H9 (cell line): ENCODE measurements at regions not wholly inside any gene's neighbourhood (a gene's known extent, or its start where the extent isn't known, plus 50 kb on each side); places are given as distances from the start of the nearest gene placed in this dataset.

Experiments
- DNase-seq: peaks from one replicate; pipeline ENCODE4 v3.0.0-alpha.2; 2017
- H2AFZ ChIP-seq: one replicate; pipeline ENCODE4 v1.6.1; 2013; ENCODE audit warnings: mild to moderate bottlenecking, low read length, control low read depth, moderate library complexity
- H2AK5ac ChIP-seq: 2 replicates; pipeline ENCODE4 v1.6.1; 2013; ENCODE audit warnings: low read length, control low read depth, mixed read lengths; ENCODE audit not compliant: insufficient read length
- H2BK120ac ChIP-seq: one replicate; pipeline ENCODE4 v1.6.1; 2013; ENCODE audit warnings: low read depth, mild to moderate bottlenecking, low read length, control low read depth, inconsistent platforms; ENCODE audit not compliant: poor library complexity, severe bottlenecking
- H2BK12ac ChIP-seq: 2 replicates; pipeline ENCODE4 v1.6.1; 2013; ENCODE audit warnings: low read length, control low read depth, mixed read lengths, low read depth; ENCODE audit not compliant: insufficient read length
- H2BK15ac ChIP-seq: 2 replicates; pipeline ENCODE4 v1.6.1; 2013; ENCODE audit warnings: low read depth, low read length, control low read depth
- H2BK20ac ChIP-seq: one replicate; pipeline ENCODE4 v1.6.1; 2013; ENCODE audit warnings: low read depth, mild to moderate bottlenecking, low read length, control low read depth, inconsistent platforms; ENCODE audit not compliant: poor library complexity, severe bottlenecking
- H2BK5ac ChIP-seq: 2 replicates; pipeline ENCODE4 v1.6.1; 2013; ENCODE audit warnings: low read length, control low read depth, mixed read lengths; ENCODE audit not compliant: insufficient read length
- H3K14ac ChIP-seq: 2 replicates; pipeline ENCODE4 v1.6.1; 2013; ENCODE audit warnings: low read length, control low read depth; ENCODE audit not compliant: insufficient read depth
- H3K18ac ChIP-seq: 2 replicates; pipeline ENCODE4 v1.6.1; 2013; ENCODE audit warnings: low read depth, mild to moderate bottlenecking, mixed read lengths, low read length, control low read depth; ENCODE audit not compliant: insufficient read length
- H3K23ac ChIP-seq: 2 replicates; pipeline ENCODE4 v1.6.1; 2013; ENCODE audit warnings: low read length, control low read depth, mixed read lengths, low read depth; ENCODE audit not compliant: insufficient read length
- H3K23me2 ChIP-seq: 2 replicates; pipeline ENCODE4 v1.6.1; 2013; ENCODE audit warnings: low read depth, mild to moderate bottlenecking, mixed read lengths, low read length, control low read depth; ENCODE audit not compliant: insufficient read length, poor library complexity, severe bottlenecking
- H3K27ac ChIP-seq: 2 replicates; pipeline ENCODE4 v1.5.1; 2013; ENCODE audit warnings: low read length, control low read depth, mixed read lengths, low read depth; ENCODE audit not compliant: insufficient read length
- H3K27me3 ChIP-seq: 2 replicates; pipeline ENCODE4 v1.6.1; 2013; ENCODE audit warnings: low read length, control low read depth, inconsistent platforms; ENCODE audit not compliant: insufficient read depth
- H3K4ac ChIP-seq: 2 replicates; pipeline ENCODE4 v1.6.1; 2013; ENCODE audit warnings: low read depth, mild to moderate bottlenecking, control low read depth, inconsistent platforms, low read length, moderate library complexity
- H3K4me1 ChIP-seq: 2 replicates; pipeline ENCODE4 v1.6.1; 2013; ENCODE audit warnings: low read length, control low read depth, inconsistent platforms; ENCODE audit not compliant: insufficient read depth
- H3K4me2 ChIP-seq: 2 replicates; pipeline ENCODE4 v1.6.1; 2013; ENCODE audit warnings: low read length, control low read depth, mixed read lengths; ENCODE audit not compliant: insufficient read length, insufficient read depth
- H3K56ac ChIP-seq: 2 replicates; pipeline ENCODE4 v1.6.1; 2013; ENCODE audit warnings: low read depth, mild to moderate bottlenecking, mixed read lengths, low read length, control low read depth; ENCODE audit not compliant: insufficient read length
- H3K79me1 ChIP-seq: 2 replicates; pipeline ENCODE4 v1.6.1; 2013; ENCODE audit warnings: low read depth, mild to moderate bottlenecking, moderate library complexity, low read length, control low read depth, inconsistent platforms; ENCODE audit not compliant: insufficient read depth, poor library complexity, severe bottlenecking
- H3K79me2 ChIP-seq: 2 replicates; pipeline ENCODE4 v1.6.1; 2013; ENCODE audit warnings: low read length, control low read depth, inconsistent platforms; ENCODE audit not compliant: insufficient read depth
- H3K9ac ChIP-seq: 2 replicates; pipeline ENCODE4 v1.6.1; 2013; ENCODE audit warnings: low read length, control low read depth, mixed read lengths; ENCODE audit not compliant: insufficient read length; ENCODE audit errors: extremely low read depth
- H3K9me3 ChIP-seq: one replicate; pipeline ENCODE4 v1.6.1; 2013; ENCODE audit warnings: low read depth, low read length, inconsistent platforms; ENCODE audit not compliant: control insufficient read depth
- H3T11ph ChIP-seq: one replicate; pipeline ENCODE4 v1.6.1; 2013; ENCODE audit warnings: mild to moderate bottlenecking, low read length, control low read depth, inconsistent platforms
- H4K20me1 ChIP-seq: one replicate; pipeline ENCODE4 v1.6.1; 2013; ENCODE audit not compliant: control insufficient read depth, insufficient read length, insufficient read depth
- H4K5ac ChIP-seq: 2 replicates; pipeline ENCODE4 v1.6.1; 2013; ENCODE audit warnings: low read depth, mild to moderate bottlenecking, mixed read lengths, low read length, control low read depth; ENCODE audit not compliant: insufficient read length
- H4K8ac ChIP-seq: replicated peaks from 2 replicates; pipeline ENCODE4 v1.6.1; 2013; ENCODE audit warnings: low read length, control low read depth, mixed read lengths, low read depth; ENCODE audit not compliant: insufficient read length
- H4K91ac ChIP-seq: 2 replicates; pipeline ENCODE4 v1.6.1; 2013; ENCODE audit warnings: low read depth, mild to moderate bottlenecking, moderate library complexity, mixed read lengths, low read length, control low read depth; ENCODE audit not compliant: insufficient read length
- H3K27ac Mint-ChIP-seq, 3 experiments: 2 replicates in 2 of 3; 3 replicates in 1 of 3; pipeline ENCODE4 v1.8.0; 2020 to 2021; ENCODE audit warnings: mixed read lengths in 3 of 3, mild to moderate bottlenecking in 1 of 3, moderate library complexity in 1 of 3
- H3K27me3 Mint-ChIP-seq: 2 replicates; pipeline ENCODE4 v1.8.0; 2021; ENCODE audit warnings: low read depth, mild to moderate bottlenecking, moderate library complexity, mixed read lengths
- H3K36me3 Mint-ChIP-seq, 3 experiments: 2 replicates in 2 of 3; 3 replicates in 1 of 3; pipeline ENCODE4 v1.8.0; 2020 to 2021; ENCODE audit warnings: low read depth in 3 of 3, mixed read lengths in 3 of 3; ENCODE audit not compliant: insufficient read depth in 1 of 3
- H3K4me1 Mint-ChIP-seq, 2 experiments: 2 replicates each; pipeline ENCODE4 v1.8.0; 2020; ENCODE audit warnings: mixed read lengths in 2 of 2
- H3K4me3 Mint-ChIP-seq, 2 experiments: 2 replicates in 1 of 2; 3 replicates in 1 of 2; pipeline ENCODE4 v1.8.0; 2020 to 2021; ENCODE audit warnings: mild to moderate bottlenecking in 2 of 2, mixed read lengths in 2 of 2, moderate library complexity in 1 of 2
- H3K9me3 Mint-ChIP-seq, 2 experiments: 2 replicates in 1 of 2; 3 replicates in 1 of 2; pipeline ENCODE4 v1.8.0; 2020; ENCODE audit warnings: mild to moderate bottlenecking in 2 of 2, mixed read lengths in 2 of 2, moderate library complexity in 1 of 2
- CTCF ChIP-seq: fragments of 200-600 bp; sonication (generic); conservative IDR thresholded peaks from 3 replicates; pipeline ENCODE4 v1.8.0; 2021; ENCODE audit warnings: antibody characterized with exemption, mild to moderate bottlenecking
- WGBS: extraction: QIAGEN DNeasy Blood & Tissue Kit; methylation state at CpG from one replicate; pipeline ENCODE4 v1.1.7; 2013; ENCODE audit warnings: missing lambda C conversion rate, low lambda C conversion rate, mixed read lengths; ENCODE audit not compliant: insufficient read length; ENCODE audit errors: extremely low coverage; 5-methylcytosine and 5-hydroxymethylcytosine counted together

DNA sequence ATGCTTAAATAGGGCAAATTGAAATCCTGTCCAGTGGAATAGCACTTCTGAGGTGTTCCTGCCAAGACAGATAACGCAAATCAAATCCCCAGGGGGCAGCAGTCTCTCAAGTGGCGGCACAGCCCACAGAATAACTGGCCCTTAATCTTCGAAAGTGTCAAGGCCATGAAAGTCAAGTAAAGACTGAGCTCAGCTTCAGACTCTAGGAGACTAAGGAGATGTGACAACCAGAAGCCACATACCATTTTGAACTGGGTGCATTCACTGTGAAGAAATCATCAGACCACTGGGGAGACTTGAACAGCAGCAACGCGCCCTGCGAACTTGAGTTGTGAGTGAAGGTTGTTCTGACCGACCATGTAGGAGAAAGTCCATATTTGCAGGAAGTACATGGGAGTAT, 66.0 kb upstream of the ASAP2 start:
- H3K4me1 Mint-ChIP-seq = peaks cover 18 to 35% of the 10 kb centered on the region in 2 experiments
- no peaks in the 10 kb centered on the region for H3K23me2 ChIP-seq
- H3K27ac ChIP-seq = no peak overlapping the region
- no peak overlapping the region for H3K14ac ChIP-seq
- no peak overlapping the region for H4K5ac ChIP-seq
- no peak overlapping the region for H3K4me3 Mint-ChIP-seq
- H3K9ac ChIP-seq = no peak overlapping the region
- H3K4me1 ChIP-seq = no peaks in the 10 kb centered on the region
- no peak overlapping the region for H2BK12ac ChIP-seq
- no peak overlapping the region for H2BK15ac ChIP-seq
- H2AK5ac ChIP-seq = no peak overlapping the region
- no peaks in the 10 kb centered on the region for H3K9me3 Mint-ChIP-seq
- WGBS = no CpG with 5 or more reads among the region's 7 CpGs
- H3K27ac Mint-ChIP-seq = no peak overlapping the region
- H4K91ac ChIP-seq = no peak overlapping the region
- no peaks in the 10 kb centered on the region for H3K36me3 Mint-ChIP-seq
- H2AFZ ChIP-seq = no peak overlapping the region
- no peaks in the 10 kb centered on the region for H3K79me2 ChIP-seq
- no peak overlapping the region for H2BK20ac ChIP-seq
- H3K79me1 ChIP-seq = no peaks in the 10 kb centered on the region
- no peak overlapping the region for H4K8ac ChIP-seq
- H2BK5ac ChIP-seq = no peak overlapping the region
- TF ChIP-seq CTCF = no peak
- H3T11ph ChIP-seq = no peak overlapping the region
- no peaks in the 10 kb centered on the region for H3K9me3 ChIP-seq
- H3K27me3 Mint-ChIP-seq = peaks cover 61% of the 10 kb centered on the region
- peaks cover 2% of the 10 kb centered on the region; the same call in 1 of the 2 replicates for H3K27me3 ChIP-seq
- no peak overlapping the region for H2BK120ac ChIP-seq
- no peak overlapping the region for H3K56ac ChIP-seq
- no peak overlapping the region for H3K4ac ChIP-seq
- no peak for DNase-seq
- H4K20me1 ChIP-seq = no peaks in the 10 kb centered on the region
- H3K18ac ChIP-seq = no peak overlapping the region
- no peak overlapping the region for H3K23ac ChIP-seq
- H3K4me2 ChIP-seq = no peak overlapping the region
